HG03520 (cell line): ENCODE measurements at regions not wholly inside any gene's neighbourhood (a gene's known extent, or its start where the extent isn't known, plus 50 kb on each side); places are given as distances from the start of the nearest gene placed in this dataset.

Experiments used
- ATAC-seq: cut with Tn5 transposase; IDR thresholded peaks from one replicate; pipeline ENCODE4 v1.9.1; 2021; ENCODE audit warnings: mild to moderate bottlenecking, moderate library complexity; ENCODE audit not compliant: unreplicated experiment

GRCh38 chr10:129390147-129390546 lies 76.9 kb upstream of the MGMT start:
- no peak for ATAC-seq

- no peak for ATAC-seq
Measured at GRCh38 chr10:129390726-129391125, 76.3 kb upstream of the MGMT start.

GRCh38 chr10:129391464-129391863 lies 75.6 kb upstream of the MGMT start:
- ATAC-seq: no peak

GRCh38 chr10:129392855-129393254 lies 74.2 kb upstream of the MGMT start:
- ATAC-seq: no peak

- no peak for ATAC-seq
Measured at GRCh38 chr10:129393812-129394211, 73.2 kb upstream of the MGMT start.

- ATAC-seq: no peak
Measured at GRCh38 chr10:129394518-129395328, 72.3 kb upstream of the MGMT start.

- no peak for ATAC-seq
Measured at GRCh38 chr10:129396021-129396722, 70.9 kb upstream of the MGMT start.

- no peak for ATAC-seq
Measured at GRCh38 chr10:129397198-129397974, 69.7 kb upstream of the MGMT start.

GRCh38 chr10:129398711-129399141 lies 68.3 kb upstream of the MGMT start:
- no peak for ATAC-seq

GRCh38 chr10:129400426-129400825 lies 66.6 kb upstream of the MGMT start:
- no peak for ATAC-seq

- no peak for ATAC-seq
Measured at GRCh38 chr10:129402459-129402858, 64.6 kb upstream of the MGMT start.

- no peak for ATAC-seq
Measured at GRCh38 chr10:129404091-129404490, 63.0 kb upstream of the MGMT start.

GRCh38 chr10:129405389-129405788 lies 61.7 kb upstream of the MGMT start:
- no peak for ATAC-seq

- no peak for ATAC-seq
Measured at GRCh38 chr10:129410688-129411392, 56.2 kb upstream of the MGMT start.

GRCh38 chr10:129411393-129411705 lies 55.7 kb upstream of the MGMT start:
- no peak for ATAC-seq

- no peak for ATAC-seq
Measured at GRCh38 chr10:129411772-129412171, 55.3 kb upstream of the MGMT start.

GRCh38 chr10:129413024-129413423 lies 54.0 kb upstream of the MGMT start:
- no peak for ATAC-seq

- ATAC-seq: no peak
Measured at GRCh38 chr10:129415215-129416140, 51.6 kb upstream of the MGMT start.

GRCh38 chr10:129416155-129416554 lies 50.9 kb upstream of the MGMT start:
- ATAC-seq: no peak
